A673 (cell line): ENCODE measurements at regions not wholly inside any gene's neighbourhood (a gene's known extent, or its start where the extent isn't known, plus 50 kb on each side); places are given as distances from the start of the nearest gene placed in this dataset.

Experiments
- BruUV-seq: library from RNA; stranded (reverse); fragments of 400-500 nt; replicated peaks from 2 replicates; lab custom pipeline; 2021; lab: Mats Ljungman, UMichigan
- CTCF ChIA-PET: fragments of 300-600 bp; sonication (Branson Sonifier 250); formaldehyde crosslinking; loops from one replicate; lab custom pipeline; 2022; ENCODE audit warnings: antibody characterized with exemption; lab: Charles Lee
- POLR2A ChIA-PET: fragments of 300-600 bp; sonication (Branson Sonifier 250); formaldehyde crosslinking; loops from one replicate; lab custom pipeline; 2022; ENCODE audit warnings: antibody characterized with exemption; ENCODE audit not compliant: low non-redundant PET; lab: Charles Lee
- DNase-seq: peaks from one replicate; pipeline ENCODE4 v3.0.0-alpha.2; 2015; ENCODE audit warnings: low spot score
- H3K27ac ChIP-seq: fragments of 200-600 bp; sonication (generic); 2 replicates; pipeline ENCODE4 v1.5.1; 2016; ENCODE audit warnings: mixed run types, low read depth, mild to moderate bottlenecking, mixed read lengths, antibody characterized with exemption, low read length; ENCODE audit not compliant: poor library complexity, severe bottlenecking
- H3K27me3 ChIP-seq: fragments of 200-600 bp; sonication (generic); replicated peaks from 2 replicates; pipeline ENCODE4 v1.6.1; 2017; ENCODE audit warnings: mixed run types, low read depth, mild to moderate bottlenecking, mixed read lengths, antibody characterized with exemption, low read length; ENCODE audit not compliant: insufficient read depth, poor library complexity
- H3K36me3 ChIP-seq: fragments of 200-600 bp; sonication (generic); 2 replicates; pipeline ENCODE4 v1.6.1; 2016; ENCODE audit warnings: mixed run types, mild to moderate bottlenecking, mixed read lengths, antibody characterized with exemption, low read length; ENCODE audit not compliant: insufficient read depth, poor library complexity, severe bottlenecking
- H3K4me1 ChIP-seq: fragments of 200-600 bp; sonication (generic); 2 replicates; pipeline ENCODE4 v1.6.1; 2017; ENCODE audit warnings: mixed run types, mild to moderate bottlenecking, mixed read lengths, antibody characterized with exemption, low read length; ENCODE audit not compliant: insufficient read depth, poor library complexity, severe bottlenecking
- H3K4me3 ChIP-seq: fragments of 200-600 bp; sonication (generic); 2 replicates; pipeline ENCODE4 v1.5.1; 2016; ENCODE audit warnings: low read depth, mixed run types, mild to moderate bottlenecking, mixed read lengths, low read length; ENCODE audit not compliant: poor library complexity, severe bottlenecking
- H3K9me3 ChIP-seq: fragments of 200-600 bp; sonication (generic); 2 replicates; pipeline ENCODE4 v1.6.1; 2016; ENCODE audit warnings: mixed run types, low read depth, mild to moderate bottlenecking, mixed read lengths, antibody characterized with exemption, low read length; ENCODE audit not compliant: poor library complexity, severe bottlenecking
- EZH2 ChIP-seq: fragments of 200-600 bp; sonication (generic); IDR thresholded peaks from 2 replicates; pipeline ENCODE4 v1.6.1; 2017; ENCODE audit warnings: borderline replicate concordance, low read depth, mild to moderate bottlenecking, mixed read lengths, antibody characterized with exemption, low read length; ENCODE audit not compliant: poor library complexity, severe bottlenecking
- intact Hi-C: fragments of 100-400 bp; cut with micrococcal nuclease; formaldehyde crosslinking; loops from one replicate; pipeline ENCODE4 v1.10.0; 2022; ENCODE audit not compliant: unreplicated experiment
- TF ChIP-seq, protein P1 (sequence below): fragments of 300-800, 200-600 bp; sonication (generic); conservative IDR thresholded peaks from 2 replicates; pipeline ENCODE4 v1.5.1; 2017; ENCODE audit warnings: low read depth, mild to moderate bottlenecking, antibody characterized with exemption, low read length, moderate library complexity, mixed read lengths

DNA sequence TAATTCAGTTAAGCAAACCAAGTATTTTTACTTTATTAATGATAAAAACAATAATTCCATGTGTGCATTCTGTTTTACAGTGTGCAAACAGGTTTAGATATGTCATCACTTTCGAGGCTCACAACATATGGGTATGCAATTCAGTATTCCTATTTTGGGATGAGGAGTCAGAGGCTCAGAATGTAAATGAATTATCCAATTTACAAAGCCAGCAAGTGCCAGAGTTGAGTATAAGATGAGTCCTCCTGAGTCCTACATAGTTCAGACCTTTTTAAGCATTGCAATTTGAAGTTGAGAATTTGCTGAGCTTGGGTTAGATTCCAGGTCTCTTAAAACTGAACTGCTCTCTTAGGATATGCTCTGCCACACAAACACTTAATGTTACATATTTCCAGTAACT, 424.2 kb upstream of the ROBO2 start:
- Histone ChIP-seq H3K27me3 (no peaks in the 10 kb centered on the region), H3K9me3 (no peaks in the 10 kb centered on the region), H3K4me1 (no peaks in the 10 kb centered on the region), H3K36me3 (no peaks in the 10 kb centered on the region), H3K27ac (no peak overlapping the region), H3K4me3 (no peak overlapping the region)
- no TSS peak for BruUV-seq
- ChIA-PET POLR2A (no interaction called here), CTCF (no interaction called here)
- no peak for TF ChIP-seq EZH2
- TF ChIP-seq, protein P1, sequence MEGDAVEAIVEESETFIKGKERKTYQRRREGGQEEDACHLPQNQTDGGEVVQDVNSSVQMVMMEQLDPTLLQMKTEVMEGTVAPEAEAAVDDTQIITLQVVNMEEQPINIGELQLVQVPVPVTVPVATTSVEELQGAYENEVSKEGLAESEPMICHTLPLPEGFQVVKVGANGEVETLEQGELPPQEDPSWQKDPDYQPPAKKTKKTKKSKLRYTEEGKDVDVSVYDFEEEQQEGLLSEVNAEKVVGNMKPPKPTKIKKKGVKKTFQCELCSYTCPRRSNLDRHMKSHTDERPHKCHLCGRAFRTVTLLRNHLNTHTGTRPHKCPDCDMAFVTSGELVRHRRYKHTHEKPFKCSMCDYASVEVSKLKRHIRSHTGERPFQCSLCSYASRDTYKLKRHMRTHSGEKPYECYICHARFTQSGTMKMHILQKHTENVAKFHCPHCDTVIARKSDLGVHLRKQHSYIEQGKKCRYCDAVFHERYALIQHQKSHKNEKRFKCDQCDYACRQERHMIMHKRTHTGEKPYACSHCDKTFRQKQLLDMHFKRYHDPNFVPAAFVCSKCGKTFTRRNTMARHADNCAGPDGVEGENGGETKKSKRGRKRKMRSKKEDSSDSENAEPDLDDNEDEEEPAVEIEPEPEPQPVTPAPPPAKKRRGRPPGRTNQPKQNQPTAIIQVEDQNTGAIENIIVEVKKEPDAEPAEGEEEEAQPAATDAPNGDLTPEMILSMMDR = no peak
- intact Hi-C loops = no loop called here
- DNase-seq = no peak

DNA sequence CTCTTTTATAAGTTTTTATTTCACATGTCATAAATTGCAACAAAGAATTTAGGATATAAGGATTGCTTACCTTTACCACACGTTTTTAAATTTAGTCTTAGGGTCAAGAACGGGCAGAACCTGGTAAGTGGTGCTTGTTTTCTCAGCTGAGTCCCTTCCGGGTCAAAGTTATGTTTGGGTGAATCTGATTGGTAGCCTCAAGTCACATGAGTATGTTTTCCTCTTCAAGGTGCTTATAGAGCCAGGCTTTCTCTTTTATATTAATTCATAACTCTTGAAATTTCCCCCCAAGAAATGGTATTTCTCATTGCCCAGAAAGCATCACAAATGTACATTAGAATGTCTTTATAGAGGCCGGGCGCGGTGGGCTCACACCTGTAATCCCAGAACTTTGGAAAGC, 415.7 kb upstream of the ROBO2 start:
- intact Hi-C loops = no loop called here
- Histone ChIP-seq H3K36me3 (no peaks in the 10 kb centered on the region), H3K9me3 (no peaks in the 10 kb centered on the region), H3K4me3 (no peak overlapping the region), H3K27me3 (no peaks in the 10 kb centered on the region), H3K4me1 (no peaks in the 10 kb centered on the region), H3K27ac (no peak overlapping the region)
- BruUV-seq = no TSS peak
- ChIA-PET CTCF (no interaction called here), POLR2A (no interaction called here)
- DNase-seq = no peak
- TF ChIP-seq, protein P1 = no peak
- TF ChIP-seq EZH2 = no peak

- no TSS peak for BruUV-seq
- CTCF ChIA-PET = no interaction called here
- no peaks in the 10 kb centered on the region for H3K9me3 ChIP-seq
- H3K27ac ChIP-seq = no peak overlapping the region
- H3K4me3 ChIP-seq = no peak overlapping the region
- no peaks in the 10 kb centered on the region for H3K27me3 ChIP-seq
- H3K4me1 ChIP-seq = no peaks in the 10 kb centered on the region
- no peaks in the 10 kb centered on the region for H3K36me3 ChIP-seq
- no peak for DNase-seq
- intact Hi-C loops = no loop called here
- POLR2A ChIA-PET = no interaction called here
- no peak for TF ChIP-seq EZH2
- TF ChIP-seq, protein P1 = no peak
Measured at GRCh38 chr3:76627236-76627635, 412.7 kb upstream of the ROBO2 start.
